ENCODE measurements at regions not wholly inside any gene's neighbourhood (a gene's known extent, or its start where the extent isn't known, plus 50 kb on each side); places are given as distances from the start of the nearest gene placed in this dataset.

DNA sequence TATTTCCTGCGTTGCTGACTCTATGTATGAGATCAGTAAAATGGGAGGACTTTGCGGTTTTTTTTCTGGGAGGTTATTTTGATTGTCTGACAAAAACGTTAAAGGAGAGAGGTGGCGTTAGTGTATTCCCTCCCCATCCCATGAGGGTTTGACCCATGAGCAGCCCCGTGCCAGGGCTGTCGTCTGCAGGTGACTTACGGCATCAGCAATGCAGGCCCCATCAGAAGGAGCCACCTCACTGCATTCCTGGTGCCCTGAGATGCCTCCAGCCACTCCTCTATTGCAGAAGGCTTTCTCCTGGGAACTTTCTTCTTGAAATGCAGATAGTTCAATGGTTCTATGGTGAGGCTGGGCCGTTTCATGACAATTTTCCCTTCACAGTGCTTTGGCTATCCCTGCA, 149.3 kb downstream of the TTLL2 start (continued):
- TF ChIP-seq ZNF263 (CRISPR knock-in tag; IDR thresholded peaks at IDR 0.05; ENCODE audit: borderline replicate concordance) (no peak), ZNF445 (CRISPR knock-in tag; IDR thresholded peaks at IDR 0.05; ENCODE audit: low read depth) (no peak), PHF8 (IDR thresholded peaks at IDR 0.05; ENCODE audit: borderline replicate concordance, low read length) (no peak), ETS2 (tag; IDR thresholded peaks at IDR 0.05; ENCODE audit: borderline replicate concordance, poor library complexity, severe bottlenecking) (no peak)
- TF ChIP-seq, protein P1, sequence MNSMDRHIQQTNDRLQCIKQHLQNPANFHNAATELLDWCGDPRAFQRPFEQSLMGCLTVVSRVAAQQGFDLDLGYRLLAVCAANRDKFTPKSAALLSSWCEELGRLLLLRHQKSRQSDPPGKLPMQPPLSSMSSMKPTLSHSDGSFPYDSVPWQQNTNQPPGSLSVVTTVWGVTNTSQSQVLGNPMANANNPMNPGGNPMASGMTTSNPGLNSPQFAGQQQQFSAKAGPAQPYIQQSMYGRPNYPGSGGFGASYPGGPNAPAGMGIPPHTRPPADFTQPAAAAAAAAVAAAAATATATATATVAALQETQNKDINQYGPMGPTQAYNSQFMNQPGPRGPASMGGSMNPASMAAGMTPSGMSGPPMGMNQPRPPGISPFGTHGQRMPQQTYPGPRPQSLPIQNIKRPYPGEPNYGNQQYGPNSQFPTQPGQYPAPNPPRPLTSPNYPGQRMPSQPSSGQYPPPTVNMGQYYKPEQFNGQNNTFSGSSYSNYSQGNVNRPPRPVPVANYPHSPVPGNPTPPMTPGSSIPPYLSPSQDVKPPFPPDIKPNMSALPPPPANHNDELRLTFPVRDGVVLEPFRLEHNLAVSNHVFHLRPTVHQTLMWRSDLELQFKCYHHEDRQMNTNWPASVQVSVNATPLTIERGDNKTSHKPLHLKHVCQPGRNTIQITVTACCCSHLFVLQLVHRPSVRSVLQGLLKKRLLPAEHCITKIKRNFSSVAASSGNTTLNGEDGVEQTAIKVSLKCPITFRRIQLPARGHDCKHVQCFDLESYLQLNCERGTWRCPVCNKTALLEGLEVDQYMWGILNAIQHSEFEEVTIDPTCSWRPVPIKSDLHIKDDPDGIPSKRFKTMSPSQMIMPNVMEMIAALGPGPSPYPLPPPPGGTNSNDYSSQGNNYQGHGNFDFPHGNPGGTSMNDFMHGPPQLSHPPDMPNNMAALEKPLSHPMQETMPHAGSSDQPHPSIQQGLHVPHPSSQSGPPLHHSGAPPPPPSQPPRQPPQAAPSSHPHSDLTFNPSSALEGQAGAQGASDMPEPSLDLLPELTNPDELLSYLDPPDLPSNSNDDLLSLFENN (IDR thresholded peaks at IDR 0.05; ENCODE audit: low read depth in 2 of 2, low read length in 2 of 2), result no peak
- TF ChIP-seq, protein P2, sequence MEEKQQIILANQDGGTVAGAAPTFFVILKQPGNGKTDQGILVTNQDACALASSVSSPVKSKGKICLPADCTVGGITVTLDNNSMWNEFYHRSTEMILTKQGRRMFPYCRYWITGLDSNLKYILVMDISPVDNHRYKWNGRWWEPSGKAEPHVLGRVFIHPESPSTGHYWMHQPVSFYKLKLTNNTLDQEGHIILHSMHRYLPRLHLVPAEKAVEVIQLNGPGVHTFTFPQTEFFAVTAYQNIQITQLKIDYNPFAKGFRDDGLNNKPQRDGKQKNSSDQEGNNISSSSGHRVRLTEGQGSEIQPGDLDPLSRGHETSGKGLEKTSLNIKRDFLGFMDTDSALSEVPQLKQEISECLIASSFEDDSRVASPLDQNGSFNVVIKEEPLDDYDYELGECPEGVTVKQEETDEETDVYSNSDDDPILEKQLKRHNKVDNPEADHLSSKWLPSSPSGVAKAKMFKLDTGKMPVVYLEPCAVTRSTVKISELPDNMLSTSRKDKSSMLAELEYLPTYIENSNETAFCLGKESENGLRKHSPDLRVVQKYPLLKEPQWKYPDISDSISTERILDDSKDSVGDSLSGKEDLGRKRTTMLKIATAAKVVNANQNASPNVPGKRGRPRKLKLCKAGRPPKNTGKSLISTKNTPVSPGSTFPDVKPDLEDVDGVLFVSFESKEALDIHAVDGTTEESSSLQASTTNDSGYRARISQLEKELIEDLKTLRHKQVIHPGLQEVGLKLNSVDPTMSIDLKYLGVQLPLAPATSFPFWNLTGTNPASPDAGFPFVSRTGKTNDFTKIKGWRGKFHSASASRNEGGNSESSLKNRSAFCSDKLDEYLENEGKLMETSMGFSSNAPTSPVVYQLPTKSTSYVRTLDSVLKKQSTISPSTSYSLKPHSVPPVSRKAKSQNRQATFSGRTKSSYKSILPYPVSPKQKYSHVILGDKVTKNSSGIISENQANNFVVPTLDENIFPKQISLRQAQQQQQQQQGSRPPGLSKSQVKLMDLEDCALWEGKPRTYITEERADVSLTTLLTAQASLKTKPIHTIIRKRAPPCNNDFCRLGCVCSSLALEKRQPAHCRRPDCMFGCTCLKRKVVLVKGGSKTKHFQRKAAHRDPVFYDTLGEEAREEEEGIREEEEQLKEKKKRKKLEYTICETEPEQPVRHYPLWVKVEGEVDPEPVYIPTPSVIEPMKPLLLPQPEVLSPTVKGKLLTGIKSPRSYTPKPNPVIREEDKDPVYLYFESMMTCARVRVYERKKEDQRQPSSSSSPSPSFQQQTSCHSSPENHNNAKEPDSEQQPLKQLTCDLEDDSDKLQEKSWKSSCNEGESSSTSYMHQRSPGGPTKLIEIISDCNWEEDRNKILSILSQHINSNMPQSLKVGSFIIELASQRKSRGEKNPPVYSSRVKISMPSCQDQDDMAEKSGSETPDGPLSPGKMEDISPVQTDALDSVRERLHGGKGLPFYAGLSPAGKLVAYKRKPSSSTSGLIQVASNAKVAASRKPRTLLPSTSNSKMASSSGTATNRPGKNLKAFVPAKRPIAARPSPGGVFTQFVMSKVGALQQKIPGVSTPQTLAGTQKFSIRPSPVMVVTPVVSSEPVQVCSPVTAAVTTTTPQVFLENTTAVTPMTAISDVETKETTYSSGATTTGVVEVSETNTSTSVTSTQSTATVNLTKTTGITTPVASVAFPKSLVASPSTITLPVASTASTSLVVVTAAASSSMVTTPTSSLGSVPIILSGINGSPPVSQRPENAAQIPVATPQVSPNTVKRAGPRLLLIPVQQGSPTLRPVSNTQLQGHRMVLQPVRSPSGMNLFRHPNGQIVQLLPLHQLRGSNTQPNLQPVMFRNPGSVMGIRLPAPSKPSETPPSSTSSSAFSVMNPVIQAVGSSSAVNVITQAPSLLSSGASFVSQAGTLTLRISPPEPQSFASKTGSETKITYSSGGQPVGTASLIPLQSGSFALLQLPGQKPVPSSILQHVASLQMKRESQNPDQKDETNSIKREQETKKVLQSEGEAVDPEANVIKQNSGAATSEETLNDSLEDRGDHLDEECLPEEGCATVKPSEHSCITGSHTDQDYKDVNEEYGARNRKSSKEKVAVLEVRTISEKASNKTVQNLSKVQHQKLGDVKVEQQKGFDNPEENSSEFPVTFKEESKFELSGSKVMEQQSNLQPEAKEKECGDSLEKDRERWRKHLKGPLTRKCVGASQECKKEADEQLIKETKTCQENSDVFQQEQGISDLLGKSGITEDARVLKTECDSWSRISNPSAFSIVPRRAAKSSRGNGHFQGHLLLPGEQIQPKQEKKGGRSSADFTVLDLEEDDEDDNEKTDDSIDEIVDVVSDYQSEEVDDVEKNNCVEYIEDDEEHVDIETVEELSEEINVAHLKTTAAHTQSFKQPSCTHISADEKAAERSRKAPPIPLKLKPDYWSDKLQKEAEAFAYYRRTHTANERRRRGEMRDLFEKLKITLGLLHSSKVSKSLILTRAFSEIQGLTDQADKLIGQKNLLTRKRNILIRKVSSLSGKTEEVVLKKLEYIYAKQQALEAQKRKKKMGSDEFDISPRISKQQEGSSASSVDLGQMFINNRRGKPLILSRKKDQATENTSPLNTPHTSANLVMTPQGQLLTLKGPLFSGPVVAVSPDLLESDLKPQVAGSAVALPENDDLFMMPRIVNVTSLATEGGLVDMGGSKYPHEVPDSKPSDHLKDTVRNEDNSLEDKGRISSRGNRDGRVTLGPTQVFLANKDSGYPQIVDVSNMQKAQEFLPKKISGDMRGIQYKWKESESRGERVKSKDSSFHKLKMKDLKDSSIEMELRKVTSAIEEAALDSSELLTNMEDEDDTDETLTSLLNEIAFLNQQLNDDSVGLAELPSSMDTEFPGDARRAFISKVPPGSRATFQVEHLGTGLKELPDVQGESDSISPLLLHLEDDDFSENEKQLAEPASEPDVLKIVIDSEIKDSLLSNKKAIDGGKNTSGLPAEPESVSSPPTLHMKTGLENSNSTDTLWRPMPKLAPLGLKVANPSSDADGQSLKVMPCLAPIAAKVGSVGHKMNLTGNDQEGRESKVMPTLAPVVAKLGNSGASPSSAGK (IDR thresholded peaks at IDR 0.05), result no peak
- TF ChIP-seq, protein P3, sequence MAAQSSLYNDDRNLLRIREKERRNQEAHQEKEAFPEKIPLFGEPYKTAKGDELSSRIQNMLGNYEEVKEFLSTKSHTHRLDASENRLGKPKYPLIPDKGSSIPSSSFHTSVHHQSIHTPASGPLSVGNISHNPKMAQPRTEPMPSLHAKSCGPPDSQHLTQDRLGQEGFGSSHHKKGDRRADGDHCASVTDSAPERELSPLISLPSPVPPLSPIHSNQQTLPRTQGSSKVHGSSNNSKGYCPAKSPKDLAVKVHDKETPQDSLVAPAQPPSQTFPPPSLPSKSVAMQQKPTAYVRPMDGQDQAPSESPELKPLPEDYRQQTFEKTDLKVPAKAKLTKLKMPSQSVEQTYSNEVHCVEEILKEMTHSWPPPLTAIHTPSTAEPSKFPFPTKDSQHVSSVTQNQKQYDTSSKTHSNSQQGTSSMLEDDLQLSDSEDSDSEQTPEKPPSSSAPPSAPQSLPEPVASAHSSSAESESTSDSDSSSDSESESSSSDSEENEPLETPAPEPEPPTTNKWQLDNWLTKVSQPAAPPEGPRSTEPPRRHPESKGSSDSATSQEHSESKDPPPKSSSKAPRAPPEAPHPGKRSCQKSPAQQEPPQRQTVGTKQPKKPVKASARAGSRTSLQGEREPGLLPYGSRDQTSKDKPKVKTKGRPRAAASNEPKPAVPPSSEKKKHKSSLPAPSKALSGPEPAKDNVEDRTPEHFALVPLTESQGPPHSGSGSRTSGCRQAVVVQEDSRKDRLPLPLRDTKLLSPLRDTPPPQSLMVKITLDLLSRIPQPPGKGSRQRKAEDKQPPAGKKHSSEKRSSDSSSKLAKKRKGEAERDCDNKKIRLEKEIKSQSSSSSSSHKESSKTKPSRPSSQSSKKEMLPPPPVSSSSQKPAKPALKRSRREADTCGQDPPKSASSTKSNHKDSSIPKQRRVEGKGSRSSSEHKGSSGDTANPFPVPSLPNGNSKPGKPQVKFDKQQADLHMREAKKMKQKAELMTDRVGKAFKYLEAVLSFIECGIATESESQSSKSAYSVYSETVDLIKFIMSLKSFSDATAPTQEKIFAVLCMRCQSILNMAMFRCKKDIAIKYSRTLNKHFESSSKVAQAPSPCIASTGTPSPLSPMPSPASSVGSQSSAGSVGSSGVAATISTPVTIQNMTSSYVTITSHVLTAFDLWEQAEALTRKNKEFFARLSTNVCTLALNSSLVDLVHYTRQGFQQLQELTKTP (IDR thresholded peaks at IDR 0.05; ENCODE audit: low read depth in 1 of 2, partially characterized antibody in 2 of 2), result no peak
